SK-N-SH (cell line): ENCODE measurements at regions not wholly inside any gene's neighbourhood (a gene's known extent, or its start where the extent isn't known, plus 50 kb on each side); places are given as distances from the start of the nearest gene placed in this dataset.

ENCODE experiments used
- CTCF ChIA-PET: fragments of 300-600, 350-600 bp; formaldehyde crosslinking; extraction: SDS; loops from one replicate; lab custom pipeline; 2021; lab: Yijun Ruan, JAX
- POLR2A ChIA-PET: fragments of 350-600 bp; sonication (Branson Sonifier 250); formaldehyde crosslinking; extraction: SDS; loops from one replicate; lab custom pipeline; 2020; ENCODE audit warnings: antibody characterized with exemption, inconsistent platforms; lab: Yijun Ruan, JAX
- DNase-seq: peaks from one replicate; pipeline ENCODE4 v3.0.0; 2012
- H2AFZ ChIP-seq: fragments of 200-600 bp; sonication (generic); 2 replicates; pipeline ENCODE4 v1.8.1; 2016; ENCODE audit warnings: antibody characterized with exemption, mild to moderate bottlenecking, low read depth
- H3F3A ChIP-seq: fragments of 200-600 bp; sonication (generic); replicated peaks from 2 replicates; pipeline ENCODE3; 2016; ENCODE audit warnings: antibody characterized with exemption, mild to moderate bottlenecking; ENCODE audit not compliant: insufficient read depth
- H3K27ac ChIP-seq, 2 experiments: fragments of 200-500 bp in 1 of 2; fragments of 200-600 bp in 1 of 2; sonication (Bioruptor generic) in 1 of 2; sonication (generic), shearing (Covaris generic) in 1 of 2; 2 replicates each; pipeline versions ENCODE4 v1.5.1 to v1.6.1; 2014 to 2016; ENCODE audit warnings: low read depth in 2 of 2, inconsistent platforms in 1 of 2, low read length in 1 of 2, mild to moderate bottlenecking in 1 of 2, mixed read lengths in 1 of 2
- H3K27me3 ChIP-seq: fragments of 200-600 bp; sonication (generic), shearing (Covaris generic); 2 replicates; pipeline ENCODE4 v1.6.1; 2016; ENCODE audit warnings: mixed run types; ENCODE audit not compliant: insufficient read depth
- H3K36me3 ChIP-seq, 2 experiments: fragments of 200-500 bp in 1 of 2; fragments of 200-600 bp in 1 of 2; sonication (Bioruptor generic) in 1 of 2; sonication (generic) in 1 of 2; replicated peaks in 1 of 2; 2 replicates each; pipeline versions ENCODE3 to v1.5.1; 2014 to 2016; ENCODE audit warnings: low read length in 1 of 2, mild to moderate bottlenecking in 1 of 2; ENCODE audit not compliant: insufficient read depth in 2 of 2, control insufficient read depth in 1 of 2
- H3K4me1 ChIP-seq, 2 experiments: fragments of 200-500 bp in 1 of 2; fragments of 200-600 bp in 1 of 2; sonication (Bioruptor generic) in 1 of 2; sonication (generic), shearing (Covaris generic) in 1 of 2; 2 replicates each; pipeline versions ENCODE4 v1.5.1 to v1.6.1; 2014 to 2016; ENCODE audit warnings: low read depth in 1 of 2, low read length in 1 of 2, mixed run types in 1 of 2; ENCODE audit not compliant: insufficient read depth in 2 of 2, control insufficient read depth in 1 of 2
- H3K4me2 ChIP-seq: fragments of 200-600 bp; sonication (generic), shearing (Covaris generic); 2 replicates; pipeline ENCODE4 v1.6.1; 2017; ENCODE audit warnings: mixed run types
- H3K4me3 ChIP-seq, 2 experiments: fragments of 200-500 bp in 1 of 2; fragments of 200-600 bp in 1 of 2; sonication (Bioruptor generic) in 1 of 2; sonication (generic), shearing (Covaris generic) in 1 of 2; 2 replicates each; pipeline versions ENCODE4 v1.5.1 to v1.8.1; 2014 to 2016; ENCODE audit warnings: low read depth in 2 of 2, inconsistent platforms in 1 of 2, low read length in 1 of 2, mild to moderate bottlenecking in 1 of 2, mixed read lengths in 1 of 2, moderate library complexity in 1 of 2
- H3K79me2 ChIP-seq: fragments of 200-600 bp; sonication (generic); 2 replicates; pipeline ENCODE4 v1.8.1; 2017; ENCODE audit warnings: mild to moderate bottlenecking; ENCODE audit not compliant: insufficient read depth
- H3K9ac ChIP-seq: fragments of 200-600 bp; sonication (generic); 2 replicates; pipeline ENCODE4 v1.6.1; 2017; ENCODE audit warnings: mixed run types
- H3K9me2 ChIP-seq: fragments of 200-600 bp; sonication (generic); 2 replicates; pipeline ENCODE4 v1.6.1; 2017; ENCODE audit warnings: mixed run types
- H3K9me3 ChIP-seq: fragments of 200-600 bp; sonication (generic); 2 replicates; pipeline ENCODE4 v1.6.1; 2017; ENCODE audit warnings: mixed run types, mild to moderate bottlenecking, moderate library complexity
- H4K20me1 ChIP-seq: fragments of 200-600 bp; sonication (generic); 2 replicates; pipeline ENCODE4 v1.6.1; 2017; ENCODE audit warnings: mild to moderate bottlenecking, mixed run types; ENCODE audit not compliant: insufficient read depth
- CHD2 ChIP-seq: fragments of 150-350 bp; IDR thresholded peaks from 2 replicates; pipeline ENCODE4 v1.6.1; 2018; ENCODE audit warnings: low read length; ENCODE audit not compliant: partially characterized antibody
- FOSL2 ChIP-seq: IDR thresholded peaks from 2 replicates; pipeline ENCODE4 v1.4.0; 2012; ENCODE audit warnings: low read depth, mild to moderate bottlenecking, moderate library complexity, borderline replicate concordance
- GATA2 ChIP-seq: sonication (generic); formaldehyde crosslinking; IDR thresholded peaks from 2 replicates; pipeline ENCODE4 v1.5.0; 2020; ENCODE audit warnings: mild to moderate bottlenecking, missing genetic modification reagents
- MEF2A ChIP-seq: IDR thresholded peaks from 2 replicates; pipeline ENCODE4 v1.4.0; 2012; ENCODE audit warnings: low read depth, borderline replicate concordance
- NFIC ChIP-seq: IDR thresholded peaks from 2 replicates; pipeline ENCODE4 v1.4.0; 2012; ENCODE audit warnings: borderline replicate concordance
- NRF1 ChIP-seq: IDR thresholded peaks from 2 replicates; pipeline ENCODE4 v1.6.1; 2012; ENCODE audit warnings: low read depth, mild to moderate bottlenecking, low read length
- RAD21 ChIP-seq: IDR thresholded peaks from 2 replicates; pipeline ENCODE4 v1.6.1; 2012; ENCODE audit warnings: mild to moderate bottlenecking, low read length
- SMC3 ChIP-seq: IDR thresholded peaks from 2 replicates; pipeline ENCODE4 v1.6.1; 2012; ENCODE audit warnings: low read depth, low read length, improper control_type of control experiment
- TAF1 ChIP-seq: IDR thresholded peaks from 2 replicates; pipeline ENCODE4 v1.6.1; 2012; ENCODE audit warnings: low read depth, mild to moderate bottlenecking, low read length, moderate library complexity, borderline replicate concordance
- TEAD4 ChIP-seq: IDR thresholded peaks from 2 replicates; pipeline ENCODE4 v1.4.0; 2012; ENCODE audit warnings: mild to moderate bottlenecking, borderline replicate concordance; ENCODE audit not compliant: insufficient read depth
- WGBS: methylation state at CpG from one replicate; pipeline ENCODE4 v1.1.6; 2017; ENCODE audit warnings: low lambda C conversion rate; 5-methylcytosine and 5-hydroxymethylcytosine counted together
- TF ChIP-seq, protein P1 (sequence below): IDR thresholded peaks from 2 replicates; pipeline ENCODE4 v1.4.0; 2012; ENCODE audit warnings: low read depth
- TF ChIP-seq, protein P2 (sequence below): IDR thresholded peaks from 2 replicates; pipeline ENCODE4 v1.4.0; 2012; ENCODE audit warnings: low read depth, borderline replicate concordance
- TF ChIP-seq, protein P3 (sequence below): IDR thresholded peaks from 2 replicates; pipeline ENCODE4 v1.6.1; 2012; ENCODE audit warnings: mild to moderate bottlenecking, low read depth, low read length, moderate library complexity
- TF ChIP-seq, protein P4 (sequence below): fragments of 150-350 bp; IDR thresholded peaks from 2 replicates; pipeline ENCODE4 v1.6.1; 2016; ENCODE audit warnings: mild to moderate bottlenecking, low read depth, low read length
- TF ChIP-seq, protein P5 (sequence below): IDR thresholded peaks from 2 replicates; pipeline ENCODE4; 2012
- TF ChIP-seq, protein P6 (sequence below): IDR thresholded peaks from 2 replicates; pipeline ENCODE4 v1.4.0; 2012; ENCODE audit warnings: low read depth, borderline replicate concordance

DNA sequence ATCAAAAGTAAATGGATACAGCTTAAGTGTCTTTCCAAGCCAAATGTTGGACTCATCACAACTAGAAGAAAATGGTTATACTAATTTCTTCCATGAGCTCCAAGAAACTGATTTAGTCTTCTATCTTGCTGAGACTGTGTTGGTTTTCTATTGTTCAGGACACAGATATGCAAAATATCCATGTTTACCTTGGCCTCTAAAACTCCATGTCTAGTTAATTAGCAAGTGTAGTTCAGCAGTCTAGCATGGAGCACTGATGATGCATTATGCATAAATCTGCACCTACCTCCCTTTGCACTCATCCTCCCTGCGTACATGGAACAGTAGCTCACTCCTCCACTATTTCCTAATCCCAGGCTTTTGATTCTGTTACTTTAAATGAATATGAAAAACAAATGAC is 731.4 kb upstream of the CHAC2 start:
- H3K27me3 ChIP-seq, result no peaks in the 10 kb centered on the region
- no peaks in the 10 kb centered on the region for H3K9me3 ChIP-seq
- H3K4me1 ChIP-seq, result no peaks in the 10 kb centered on the region
- no peak overlapping the region for H3K4me3 ChIP-seq
- H3K36me3 ChIP-seq, result no peaks in the 10 kb centered on the region
- ChIA-PET POLR2A (no interaction called here), CTCF (no interaction called here)
- DNase-seq, result no peak
- no peak overlapping the region for H3K27ac ChIP-seq
- H3K9me2 ChIP-seq, result no peaks in the 10 kb centered on the region; the same call in 1 of the 2 replicates
- no peak overlapping the region for H3K4me2 ChIP-seq
- no peak overlapping the region for H2AFZ ChIP-seq
- TF ChIP-seq RAD21, result no peak
- no peak for TF ChIP-seq TAF1
- TF ChIP-seq, protein P1, sequence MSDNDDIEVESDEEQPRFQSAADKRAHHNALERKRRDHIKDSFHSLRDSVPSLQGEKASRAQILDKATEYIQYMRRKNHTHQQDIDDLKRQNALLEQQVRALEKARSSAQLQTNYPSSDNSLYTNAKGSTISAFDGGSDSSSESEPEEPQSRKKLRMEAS, result no peak
- TF ChIP-seq, protein P2, sequence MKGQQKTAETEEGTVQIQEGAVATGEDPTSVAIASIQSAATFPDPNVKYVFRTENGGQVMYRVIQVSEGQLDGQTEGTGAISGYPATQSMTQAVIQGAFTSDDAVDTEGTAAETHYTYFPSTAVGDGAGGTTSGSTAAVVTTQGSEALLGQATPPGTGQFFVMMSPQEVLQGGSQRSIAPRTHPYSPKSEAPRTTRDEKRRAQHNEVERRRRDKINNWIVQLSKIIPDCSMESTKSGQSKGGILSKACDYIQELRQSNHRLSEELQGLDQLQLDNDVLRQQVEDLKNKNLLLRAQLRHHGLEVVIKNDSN, result no peak
- TF ChIP-seq TEAD4, result no peak
- TF ChIP-seq SMC3, result no peak
- TF ChIP-seq NFIC, result no peak
- TF ChIP-seq, protein P3, sequence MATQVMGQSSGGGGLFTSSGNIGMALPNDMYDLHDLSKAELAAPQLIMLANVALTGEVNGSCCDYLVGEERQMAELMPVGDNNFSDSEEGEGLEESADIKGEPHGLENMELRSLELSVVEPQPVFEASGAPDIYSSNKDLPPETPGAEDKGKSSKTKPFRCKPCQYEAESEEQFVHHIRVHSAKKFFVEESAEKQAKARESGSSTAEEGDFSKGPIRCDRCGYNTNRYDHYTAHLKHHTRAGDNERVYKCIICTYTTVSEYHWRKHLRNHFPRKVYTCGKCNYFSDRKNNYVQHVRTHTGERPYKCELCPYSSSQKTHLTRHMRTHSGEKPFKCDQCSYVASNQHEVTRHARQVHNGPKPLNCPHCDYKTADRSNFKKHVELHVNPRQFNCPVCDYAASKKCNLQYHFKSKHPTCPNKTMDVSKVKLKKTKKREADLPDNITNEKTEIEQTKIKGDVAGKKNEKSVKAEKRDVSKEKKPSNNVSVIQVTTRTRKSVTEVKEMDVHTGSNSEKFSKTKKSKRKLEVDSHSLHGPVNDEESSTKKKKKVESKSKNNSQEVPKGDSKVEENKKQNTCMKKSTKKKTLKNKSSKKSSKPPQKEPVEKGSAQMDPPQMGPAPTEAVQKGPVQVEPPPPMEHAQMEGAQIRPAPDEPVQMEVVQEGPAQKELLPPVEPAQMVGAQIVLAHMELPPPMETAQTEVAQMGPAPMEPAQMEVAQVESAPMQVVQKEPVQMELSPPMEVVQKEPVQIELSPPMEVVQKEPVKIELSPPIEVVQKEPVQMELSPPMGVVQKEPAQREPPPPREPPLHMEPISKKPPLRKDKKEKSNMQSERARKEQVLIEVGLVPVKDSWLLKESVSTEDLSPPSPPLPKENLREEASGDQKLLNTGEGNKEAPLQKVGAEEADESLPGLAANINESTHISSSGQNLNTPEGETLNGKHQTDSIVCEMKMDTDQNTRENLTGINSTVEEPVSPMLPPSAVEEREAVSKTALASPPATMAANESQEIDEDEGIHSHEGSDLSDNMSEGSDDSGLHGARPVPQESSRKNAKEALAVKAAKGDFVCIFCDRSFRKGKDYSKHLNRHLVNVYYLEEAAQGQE, result no peak
- no peak for TF ChIP-seq FOSL2
- no peak for TF ChIP-seq GATA2 (CRISPR knock-in tag)
- TF ChIP-seq, protein P4, sequence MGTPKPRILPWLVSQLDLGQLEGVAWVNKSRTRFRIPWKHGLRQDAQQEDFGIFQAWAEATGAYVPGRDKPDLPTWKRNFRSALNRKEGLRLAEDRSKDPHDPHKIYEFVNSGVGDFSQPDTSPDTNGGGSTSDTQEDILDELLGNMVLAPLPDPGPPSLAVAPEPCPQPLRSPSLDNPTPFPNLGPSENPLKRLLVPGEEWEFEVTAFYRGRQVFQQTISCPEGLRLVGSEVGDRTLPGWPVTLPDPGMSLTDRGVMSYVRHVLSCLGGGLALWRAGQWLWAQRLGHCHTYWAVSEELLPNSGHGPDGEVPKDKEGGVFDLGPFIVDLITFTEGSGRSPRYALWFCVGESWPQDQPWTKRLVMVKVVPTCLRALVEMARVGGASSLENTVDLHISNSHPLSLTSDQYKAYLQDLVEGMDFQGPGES, result no peak
- TF ChIP-seq MEF2A, result no peak
- TF ChIP-seq NRF1, result no peak
- TF ChIP-seq CHD2, result no peak
- TF ChIP-seq, protein P5, sequence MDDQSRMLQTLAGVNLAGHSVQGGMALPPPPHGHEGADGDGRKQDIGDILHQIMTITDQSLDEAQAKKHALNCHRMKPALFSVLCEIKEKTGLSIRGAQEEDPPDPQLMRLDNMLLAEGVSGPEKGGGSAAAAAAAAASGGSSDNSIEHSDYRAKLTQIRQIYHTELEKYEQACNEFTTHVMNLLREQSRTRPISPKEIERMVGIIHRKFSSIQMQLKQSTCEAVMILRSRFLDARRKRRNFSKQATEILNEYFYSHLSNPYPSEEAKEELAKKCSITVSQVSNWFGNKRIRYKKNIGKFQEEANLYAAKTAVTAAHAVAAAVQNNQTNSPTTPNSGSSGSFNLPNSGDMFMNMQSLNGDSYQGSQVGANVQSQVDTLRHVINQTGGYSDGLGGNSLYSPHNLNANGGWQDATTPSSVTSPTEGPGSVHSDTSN, result no peak
- TF ChIP-seq, protein P6, sequence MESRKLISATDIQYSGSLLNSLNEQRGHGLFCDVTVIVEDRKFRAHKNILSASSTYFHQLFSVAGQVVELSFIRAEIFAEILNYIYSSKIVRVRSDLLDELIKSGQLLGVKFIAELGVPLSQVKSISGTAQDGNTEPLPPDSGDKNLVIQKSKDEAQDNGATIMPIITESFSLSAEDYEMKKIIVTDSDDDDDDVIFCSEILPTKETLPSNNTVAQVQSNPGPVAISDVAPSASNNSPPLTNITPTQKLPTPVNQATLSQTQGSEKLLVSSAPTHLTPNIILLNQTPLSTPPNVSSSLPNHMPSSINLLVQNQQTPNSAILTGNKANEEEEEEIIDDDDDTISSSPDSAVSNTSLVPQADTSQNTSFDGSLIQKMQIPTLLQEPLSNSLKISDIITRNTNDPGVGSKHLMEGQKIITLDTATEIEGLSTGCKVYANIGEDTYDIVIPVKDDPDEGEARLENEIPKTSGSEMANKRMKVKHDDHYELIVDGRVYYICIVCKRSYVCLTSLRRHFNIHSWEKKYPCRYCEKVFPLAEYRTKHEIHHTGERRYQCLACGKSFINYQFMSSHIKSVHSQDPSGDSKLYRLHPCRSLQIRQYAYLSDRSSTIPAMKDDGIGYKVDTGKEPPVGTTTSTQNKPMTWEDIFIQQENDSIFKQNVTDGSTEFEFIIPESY, result no peak
- no peaks in the 10 kb centered on the region for H3F3A ChIP-seq
- H4K20me1 ChIP-seq, result no peaks in the 10 kb centered on the region
- WGBS, result 10% methylated on average over 1 of the region's 1 CpG
- H3K79me2 ChIP-seq, result no peaks in the 10 kb centered on the region
- no peak overlapping the region for H3K9ac ChIP-seq
